IgD-negative memory B cell (primary cell): ENCODE measurements at regions not wholly inside any gene's neighbourhood (a gene's known extent, or its start where the extent isn't known, plus 50 kb on each side); places are given as distances from the start of the nearest gene placed in this dataset.

Experiments used
- H3K27ac Mint-ChIP-seq, 3 donors: one replicate each; pipeline ENCODE4 v1.8.0; 2020 to 2022; ENCODE audit warnings: mild to moderate bottlenecking in 3 of 3, mixed read lengths in 3 of 3, moderate library complexity in 1 of 3
- H3K27me3 Mint-ChIP-seq: one replicate; pipeline ENCODE4 v1.8.0; 2021; ENCODE audit warnings: mixed read lengths
- H3K36me3 Mint-ChIP-seq: one replicate; pipeline ENCODE4 v1.8.0; 2020; ENCODE audit warnings: mild to moderate bottlenecking, mixed read lengths
- H3K4me1 Mint-ChIP-seq, 3 donors: one replicate each; pipeline ENCODE4 v1.8.0; 2020 to 2022; ENCODE audit warnings: mixed read lengths in 3 of 3, mild to moderate bottlenecking in 1 of 3
- H3K4me3 Mint-ChIP-seq, 4 donors: one replicate each; pipeline ENCODE4 v1.8.0; 2020 to 2022; ENCODE audit warnings: mild to moderate bottlenecking in 4 of 4, mixed read lengths in 4 of 4, moderate library complexity in 3 of 4
- H3K9me3 Mint-ChIP-seq, 3 donors: one replicate each; pipeline ENCODE4 v1.8.0; 2020 to 2021; ENCODE audit warnings: mixed read lengths in 3 of 3, mild to moderate bottlenecking in 1 of 3

GRCh38 chr11:45048313-45048841, 97.7 kb upstream of the TP53I11 start:
- Mint-ChIP-seq H3K4me3 (no peak overlapping the region), H3K36me3 (peaks cover 10% of the 10 kb centered on the region), H3K27ac (no peak overlapping the region), H3K9me3 (peaks cover 0 to 4% (median 0%) of the 10 kb centered on the region in 3 donors), H3K4me1 (peaks cover 0 to 4% (median 0%) of the 10 kb centered on the region in 3 donors), H3K27me3 (peaks cover 8% of the 10 kb centered on the region)

GRCh38 chr11:45048870-45049691, 97.4 kb upstream of the PRDM11 start:
- H3K36me3 Mint-ChIP-seq: peaks cover 10% of the 10 kb centered on the region
- H3K9me3 Mint-ChIP-seq: peaks cover 0 to 4% (median 0%) of the 10 kb centered on the region in 3 donors
- H3K27me3 Mint-ChIP-seq: peaks cover 7% of the 10 kb centered on the region
- H3K27ac Mint-ChIP-seq: no peak overlapping the region
- H3K4me1 Mint-ChIP-seq: peaks cover 4 to 5% (median 5%) of the 10 kb centered on the region in 3 donors
- H3K4me3 Mint-ChIP-seq: no peak overlapping the region

GRCh38 chr11:45050111-45050510, 96.3 kb upstream of the PRDM11 start:
- Mint-ChIP-seq H3K27me3 (peaks cover 6% of the 10 kb centered on the region), H3K27ac (no peak overlapping the region), H3K9me3 (peaks cover 0 to 4% (median 0%) of the 10 kb centered on the region in 3 donors), H3K36me3 (peaks cover 10% of the 10 kb centered on the region), H3K4me1 (peaks cover 6 to 9% (median 8%) of the 10 kb centered on the region in 3 donors), H3K4me3 (no peak overlapping the region)

GRCh38 chr11:45051621-45052020, 94.8 kb upstream of the PRDM11 start:
- Mint-ChIP-seq H3K36me3 (peaks cover 10% of the 10 kb centered on the region), H3K27me3 (peaks cover 7% of the 10 kb centered on the region), H3K27ac (no peak overlapping the region), H3K9me3 (peaks cover 0 to 2% (median 0%) of the 10 kb centered on the region in 3 donors), H3K4me3 (no peak overlapping the region), H3K4me1 (peaks cover 6 to 8% (median 8%) of the 10 kb centered on the region in 3 donors)

GRCh38 chr11:45052361-45052760, 94.1 kb upstream of the PRDM11 start:
- Mint-ChIP-seq H3K36me3 (peaks cover 10% of the 10 kb centered on the region), H3K4me3 (no peak overlapping the region), H3K27ac (peak overlapping the region in 1 of 3 donors; percentile 57), H3K4me1 (peaks cover 6 to 8% (median 8%) of the 10 kb centered on the region in 3 donors), H3K27me3 (peaks cover 7% of the 10 kb centered on the region), H3K9me3 (peaks cover 0 to 2% (median 0%) of the 10 kb centered on the region in 3 donors)

- Mint-ChIP-seq H3K27ac (peak overlapping the region in 2 of 3 donors; percentile 8 to 90), H3K9me3 (peaks cover 0 to 2% (median 0%) of the 10 kb centered on the region in 3 donors), H3K36me3 (peaks cover 10% of the 10 kb centered on the region), H3K4me1 (peaks cover 6 to 8% (median 8%) of the 10 kb centered on the region in 3 donors), H3K4me3 (no peak overlapping the region), H3K27me3 (peaks cover 7% of the 10 kb centered on the region)
These were observed 92.5 kb upstream of the PRDM11 start for GRCh38 chr11:45053736-45054446.

GRCh38 chr11:45054956-45055355, 91.5 kb upstream of the PRDM11 start:
- Mint-ChIP-seq H3K27me3 (peaks cover 7% of the 10 kb centered on the region), H3K4me1 (peaks cover 6 to 8% (median 8%) of the 10 kb centered on the region in 3 donors), H3K9me3 (peaks cover 0 to 2% (median 0%) of the 10 kb centered on the region in 3 donors), H3K36me3 (peaks cover 10% of the 10 kb centered on the region), H3K27ac (no peak overlapping the region), H3K4me3 (no peak overlapping the region)

GRCh38 chr11:45056529-45056928, 89.9 kb upstream of the PRDM11 start:
- Mint-ChIP-seq H3K27ac (peak overlapping the region in 1 of 3 donors; percentile 10), H3K27me3 (peaks cover 1% of the 10 kb centered on the region), H3K4me1 (peaks cover 6 to 9% (median 8%) of the 10 kb centered on the region in 3 donors), H3K36me3 (peaks cover 7% of the 10 kb centered on the region), H3K9me3 (no peaks in the 10 kb centered on the region), H3K4me3 (no peak overlapping the region)

GRCh38 chr11:45057938-45058646, 88.3 kb upstream of the PRDM11 start:
- Mint-ChIP-seq H3K9me3 (peaks cover 0 to 3% (median 0%) of the 10 kb centered on the region in 3 donors), H3K4me3 (no peak overlapping the region), H3K27me3 (peaks cover 1% of the 10 kb centered on the region), H3K4me1 (peaks cover 6 to 9% (median 8%) of the 10 kb centered on the region in 3 donors), H3K36me3 (no peaks in the 10 kb centered on the region), H3K27ac (peak overlapping the region in 1 of 3 donors; percentile 3)

GRCh38 chr11:45058647-45058950, 87.8 kb upstream of the PRDM11 start:
- Mint-ChIP-seq H3K9me3 (peaks cover 0 to 6% (median 2%) of the 10 kb centered on the region in 3 donors), H3K36me3 (no peaks in the 10 kb centered on the region), H3K4me1 (peaks cover 6 to 9% (median 8%) of the 10 kb centered on the region in 3 donors), H3K27me3 (peaks cover 1% of the 10 kb centered on the region), H3K27ac (peak overlapping the region in 1 of 3 donors; percentile 3), H3K4me3 (no peak overlapping the region)

GRCh38 chr11:45060707-45061106, 85.7 kb upstream of the PRDM11 start:
- H3K36me3 Mint-ChIP-seq: no peaks in the 10 kb centered on the region
- no peak overlapping the region for H3K27ac Mint-ChIP-seq
- peaks cover 0 to 1% (median 0%) of the 10 kb centered on the region in 3 donors for H3K4me1 Mint-ChIP-seq
- H3K4me3 Mint-ChIP-seq: no peak overlapping the region
- peaks cover 1% of the 10 kb centered on the region for H3K27me3 Mint-ChIP-seq
- peaks cover 0 to 8% (median 3%) of the 10 kb centered on the region in 3 donors for H3K9me3 Mint-ChIP-seq

- H3K36me3 Mint-ChIP-seq: no peaks in the 10 kb centered on the region
- H3K27ac Mint-ChIP-seq: no peak overlapping the region
- no peak overlapping the region for H3K4me3 Mint-ChIP-seq
- peaks cover 0 to 14% (median 3%) of the 10 kb centered on the region in 3 donors for H3K9me3 Mint-ChIP-seq
- H3K4me1 Mint-ChIP-seq: peaks cover 0 to 1% (median 0%) of the 10 kb centered on the region in 3 donors
- H3K27me3 Mint-ChIP-seq: peaks cover 4% of the 10 kb centered on the region
These were observed 84.8 kb upstream of the PRDM11 start for GRCh38 chr11:45061641-45062040.

- H3K9me3 Mint-ChIP-seq: peaks cover 0 to 17% (median 3%) of the 10 kb centered on the region in 3 donors
- H3K27me3 Mint-ChIP-seq: peaks cover 4% of the 10 kb centered on the region
- H3K4me1 Mint-ChIP-seq: peaks cover 0 to 1% (median 0%) of the 10 kb centered on the region in 3 donors
- H3K27ac Mint-ChIP-seq: no peak overlapping the region
- no peaks in the 10 kb centered on the region for H3K36me3 Mint-ChIP-seq
- no peak overlapping the region for H3K4me3 Mint-ChIP-seq
These were observed 84.3 kb upstream of the PRDM11 start for GRCh38 chr11:45062115-45062514.

GRCh38 chr11:45062974-45063635, 83.3 kb upstream of the PRDM11 start:
- Mint-ChIP-seq H3K36me3 (no peaks in the 10 kb centered on the region), H3K9me3 (peaks cover 0 to 17% (median 3%) of the 10 kb centered on the region in 3 donors), H3K4me1 (peaks cover 0 to 3% (median 0%) of the 10 kb centered on the region in 3 donors), H3K4me3 (no peak overlapping the region), H3K27ac (no peak overlapping the region), H3K27me3 (peaks cover 4% of the 10 kb centered on the region)
